ENCODE measurements at regions not wholly inside any gene's neighbourhood (a gene's known extent, or its start where the extent isn't known, plus 50 kb on each side); places are given as distances from the start of the nearest gene placed in this dataset.

- TF ChIP-seq CTCF (conservative IDR thresholded peaks at IDR 0.05): no peak
- no peak for TF ChIP-seq ZFX (IDR thresholded peaks at IDR 0.05)
These were observed 162.4 kb downstream of the ID4 start for GRCh38 chr6:19999319-20000191.

Measured in C4-2B (cell line).